ENCODE measurements at regions not wholly inside any gene's neighbourhood (a gene's known extent, or its start where the extent isn't known, plus 50 kb on each side); places are given as distances from the start of the nearest gene placed in this dataset.

DNA sequence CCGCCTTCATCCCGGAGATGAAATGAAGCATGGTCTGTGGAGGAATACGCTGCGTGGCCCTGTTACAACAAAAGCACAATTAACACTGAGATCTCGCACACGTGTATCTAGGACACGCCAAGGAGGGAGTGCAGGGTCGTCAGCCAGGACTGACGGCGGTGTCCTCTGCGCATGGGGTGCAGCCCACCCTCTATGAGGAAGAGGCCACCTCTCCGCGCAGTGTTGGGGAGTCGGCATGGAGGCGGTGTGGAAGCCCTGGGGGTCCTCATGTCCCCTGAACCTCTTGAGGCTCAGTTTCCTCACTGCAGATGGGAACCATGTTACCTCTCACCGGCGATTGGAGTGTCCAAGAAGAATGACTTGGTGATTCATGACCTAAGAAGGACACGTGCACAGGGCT, 86.0 kb upstream of the ZNF236 start:
- Mint-ChIP-seq H3K4me1 (ENCODE audit: low read depth, unreplicated experiment) (peaks cover 11% of the 10 kb centered on the region), H3K9me3 (ENCODE audit: unreplicated experiment) (peaks cover 6% of the 10 kb centered on the region), H3K36me3 (ENCODE audit: low read depth, unreplicated experiment) (no peaks in the 10 kb centered on the region), H3K4me3 (ENCODE audit: unreplicated experiment) (no peak overlapping the region), H3K27me3 (ENCODE audit: low read depth, unreplicated experiment) (peaks cover 7% of the 10 kb centered on the region), H3K27ac (ENCODE audit: unreplicated experiment) (no peak overlapping the region)
- FAIRE-seq (no peak), DNase-seq (ENCODE audit: low read depth) (no peak)
- H4K20me1 ChIP-seq (ENCODE audit: insufficient read depth, low read length) = no peaks in the 10 kb centered on the region
- no peaks in the 10 kb centered on the region for H3K36me3 ChIP-seq (ENCODE audit: insufficient read depth, low read length)
- no peak overlapping the region for H3K9ac ChIP-seq (ENCODE audit: low read length)
- no peaks in the 10 kb centered on the region for H3K27me3 ChIP-seq (ENCODE audit: insufficient read depth, low read length)
- no peak overlapping the region for H3K4me3 ChIP-seq (ENCODE audit: insufficient read depth, low read depth, low read length)
- no peak overlapping the region for H2AFZ ChIP-seq (ENCODE audit: low read depth, low read length)
- H3K4me2 ChIP-seq (ENCODE audit: low read length) = no peak overlapping the region
- H3K9me3 ChIP-seq (ENCODE audit: insufficient read depth, low read depth, low read length) = no peaks in the 10 kb centered on the region
- H3K4me1 ChIP-seq (ENCODE audit: insufficient read depth, low read length) = peaks cover 8% of the 10 kb centered on the region
- H3K27ac ChIP-seq (ENCODE audit: low read depth, low read length) = no peak overlapping the region
- H3K79me2 ChIP-seq (ENCODE audit: insufficient read depth, low read length) = no peaks in the 10 kb centered on the region
- no peak for TF ChIP-seq EZH2 (IDR thresholded peaks at IDR 0.05; ENCODE audit: insufficient read depth, low read length)
- TF ChIP-seq, protein P1, sequence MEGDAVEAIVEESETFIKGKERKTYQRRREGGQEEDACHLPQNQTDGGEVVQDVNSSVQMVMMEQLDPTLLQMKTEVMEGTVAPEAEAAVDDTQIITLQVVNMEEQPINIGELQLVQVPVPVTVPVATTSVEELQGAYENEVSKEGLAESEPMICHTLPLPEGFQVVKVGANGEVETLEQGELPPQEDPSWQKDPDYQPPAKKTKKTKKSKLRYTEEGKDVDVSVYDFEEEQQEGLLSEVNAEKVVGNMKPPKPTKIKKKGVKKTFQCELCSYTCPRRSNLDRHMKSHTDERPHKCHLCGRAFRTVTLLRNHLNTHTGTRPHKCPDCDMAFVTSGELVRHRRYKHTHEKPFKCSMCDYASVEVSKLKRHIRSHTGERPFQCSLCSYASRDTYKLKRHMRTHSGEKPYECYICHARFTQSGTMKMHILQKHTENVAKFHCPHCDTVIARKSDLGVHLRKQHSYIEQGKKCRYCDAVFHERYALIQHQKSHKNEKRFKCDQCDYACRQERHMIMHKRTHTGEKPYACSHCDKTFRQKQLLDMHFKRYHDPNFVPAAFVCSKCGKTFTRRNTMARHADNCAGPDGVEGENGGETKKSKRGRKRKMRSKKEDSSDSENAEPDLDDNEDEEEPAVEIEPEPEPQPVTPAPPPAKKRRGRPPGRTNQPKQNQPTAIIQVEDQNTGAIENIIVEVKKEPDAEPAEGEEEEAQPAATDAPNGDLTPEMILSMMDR (IDR thresholded peaks at IDR 0.05; ENCODE audit: insufficient read depth, low read depth, low read length) = no peak

DNA sequence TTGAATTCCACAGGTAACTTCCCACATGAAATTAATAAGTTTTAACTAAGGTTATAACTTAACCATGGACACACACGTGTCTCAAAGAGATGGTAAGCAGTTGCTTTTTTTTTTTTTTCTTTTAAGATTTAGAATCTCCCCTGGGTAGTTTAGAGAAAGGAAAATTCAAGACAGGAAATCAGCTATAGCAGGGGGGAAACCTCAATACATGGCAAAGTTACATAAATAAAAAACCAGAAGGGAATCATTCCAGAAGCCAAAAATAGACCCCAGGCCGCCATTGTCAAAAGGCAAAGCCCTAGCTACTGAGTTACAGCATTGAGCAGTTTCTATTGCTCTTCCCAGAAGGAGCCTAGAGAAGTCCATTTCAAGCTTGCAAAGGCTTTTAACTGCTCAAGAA, 91.5 kb upstream of the ZNF236 start:
- Mint-ChIP-seq H3K9me3 (ENCODE audit: unreplicated experiment) (peaks cover 5% of the 10 kb centered on the region), H3K27me3 (ENCODE audit: low read depth, unreplicated experiment) (peaks cover 2% of the 10 kb centered on the region), H3K4me1 (ENCODE audit: low read depth, unreplicated experiment) (no peaks in the 10 kb centered on the region), H3K36me3 (ENCODE audit: low read depth, unreplicated experiment) (no peaks in the 10 kb centered on the region), H3K27ac (ENCODE audit: unreplicated experiment) (no peak overlapping the region), H3K4me3 (ENCODE audit: unreplicated experiment) (no peak overlapping the region)
- FAIRE-seq (no peak), DNase-seq (ENCODE audit: low read depth) (no peak)
- Histone ChIP-seq H3K4me2 (ENCODE audit: low read length) (no peak overlapping the region), H3K36me3 (ENCODE audit: insufficient read depth, low read length) (no peaks in the 10 kb centered on the region), H3K4me3 (ENCODE audit: insufficient read depth, low read depth, low read length) (no peak overlapping the region), H4K20me1 (ENCODE audit: insufficient read depth, low read length) (no peaks in the 10 kb centered on the region), H3K27ac (ENCODE audit: low read depth, low read length) (no peak overlapping the region), H3K9ac (ENCODE audit: low read length) (no peak overlapping the region), H3K9me3 (ENCODE audit: insufficient read depth, low read depth, low read length) (no peaks in the 10 kb centered on the region), H3K79me2 (ENCODE audit: insufficient read depth, low read length) (no peaks in the 10 kb centered on the region), H2AFZ (ENCODE audit: low read depth, low read length) (no peak overlapping the region), H3K27me3 (ENCODE audit: insufficient read depth, low read length) (no peaks in the 10 kb centered on the region), H3K4me1 (ENCODE audit: insufficient read depth, low read length) (no peaks in the 10 kb centered on the region)
- TF ChIP-seq, protein P1 (IDR thresholded peaks at IDR 0.05; ENCODE audit: insufficient read depth, low read depth, low read length) = no peak
- TF ChIP-seq EZH2 (IDR thresholded peaks at IDR 0.05; ENCODE audit: insufficient read depth, low read length) = no peak

- Histone ChIP-seq H3K9me3 (ENCODE audit: insufficient read depth, low read depth, low read length) (no peaks in the 10 kb centered on the region), H3K9ac (ENCODE audit: low read length) (no peak overlapping the region), H3K27me3 (ENCODE audit: insufficient read depth, low read length) (no peaks in the 10 kb centered on the region), H3K4me2 (ENCODE audit: low read length) (no peak overlapping the region), H4K20me1 (ENCODE audit: insufficient read depth, low read length) (no peaks in the 10 kb centered on the region), H3K4me3 (ENCODE audit: insufficient read depth, low read depth, low read length) (no peak overlapping the region), H3K79me2 (ENCODE audit: insufficient read depth, low read length) (no peaks in the 10 kb centered on the region), H3K36me3 (ENCODE audit: insufficient read depth, low read length) (no peaks in the 10 kb centered on the region), H3K4me1 (ENCODE audit: insufficient read depth, low read length) (no peaks in the 10 kb centered on the region), H3K27ac (ENCODE audit: low read depth, low read length) (no peak overlapping the region), H2AFZ (ENCODE audit: low read depth, low read length) (no peak overlapping the region)
- H3K4me3 Mint-ChIP-seq (ENCODE audit: unreplicated experiment) = no peak overlapping the region
- peaks cover 7% of the 10 kb centered on the region for H3K9me3 Mint-ChIP-seq (ENCODE audit: unreplicated experiment)
- H3K36me3 Mint-ChIP-seq (ENCODE audit: low read depth, unreplicated experiment) = no peaks in the 10 kb centered on the region
- no peaks in the 10 kb centered on the region for H3K27me3 Mint-ChIP-seq (ENCODE audit: low read depth, unreplicated experiment)
- DNase-seq (ENCODE audit: low read depth) = no peak
- H3K27ac Mint-ChIP-seq (ENCODE audit: unreplicated experiment) = no peak overlapping the region
- H3K4me1 Mint-ChIP-seq (ENCODE audit: low read depth, unreplicated experiment) = no peaks in the 10 kb centered on the region
- TF ChIP-seq, protein P1 (IDR thresholded peaks at IDR 0.05; ENCODE audit: insufficient read depth, low read depth, low read length) = no peak
- no peak for TF ChIP-seq EZH2 (IDR thresholded peaks at IDR 0.05; ENCODE audit: insufficient read depth, low read length)
- FAIRE-seq = no peak
Measured at GRCh38 chr18:76727589-76727988, 94.8 kb upstream of the ZNF236 start.

Data from astrocyte (in vitro differentiated cells and primary cell).